Gastrocnemius medialis (tissue), 4 donors: ENCODE measurements at regions not wholly inside any gene's neighbourhood (a gene's known extent, or its start where the extent isn't known, plus 50 kb on each side); places are given as distances from the start of the nearest gene placed in this dataset.

ENCODE experiments used
- ATAC-seq, 2 donors: fragments of 150-250 bp; one replicate each; pipeline ENCODE4 v1.9.1; 2016
- DNase-seq, 2 donors: peaks; one replicate each; pipeline ENCODE4 v3.0.0-alpha.2; 2019
- H3K27ac ChIP-seq, 4 donors: fragments of 200-600 bp; sonication (generic); 1 replicate in 1 of 4; 2 replicates in 3 of 4; pipeline ENCODE4 v1.5.1; 2016 to 2018; ENCODE audit warnings: mild to moderate bottlenecking in 2 of 4, moderate library complexity in 1 of 4
- H3K27me3 ChIP-seq, 3 donors: fragments of 200-600 bp; sonication (generic) in 2 of 3; 1 replicate in 1 of 3; 2 replicates in 2 of 3; pipeline versions ENCODE4 v1.5.1 to v1.6.0; 2016 to 2019; ENCODE audit warnings: mild to moderate bottlenecking in 1 of 3, moderate library complexity in 1 of 3
- H3K36me3 ChIP-seq, 2 donors: fragments of 200-600 bp; sonication (generic) in 1 of 2; one replicate each; pipeline ENCODE4 v1.5.1; 2017 to 2018
- H3K4me1 ChIP-seq, 2 donors: fragments of 200-600 bp; sonication (generic) in 1 of 2; one replicate each; pipeline ENCODE4 v1.5.1; 2016 to 2017; ENCODE audit warnings: mild to moderate bottlenecking in 2 of 2
- H3K4me3 ChIP-seq, 4 donors: fragments of 200-600 bp; sonication (generic) in 3 of 4; 1 replicate in 1 of 4; 2 replicates in 3 of 4; pipeline ENCODE4 v1.5.1; 2016 to 2019; ENCODE audit warnings: mild to moderate bottlenecking in 2 of 4
- H3K9me3 ChIP-seq, 3 donors: fragments of 200-600 bp; sonication (generic) in 2 of 3; 1 replicate in 1 of 3; 2 replicates in 2 of 3; pipeline ENCODE4 v1.5.1; 2016 to 2019
- CTCF ChIP-seq, 5 experiments: fragments of 450-650 bp in 3 of 5; fragments of 200-600 bp in 2 of 5; sonication (generic) in 2 of 5; IDR thresholded peaks in 4 of 5; conservative IDR thresholded peaks in 1 of 5; 1 replicate in 4 of 5; 2 replicates in 1 of 5; pipeline ENCODE4 v1.5.1; 2016 to 2019; ENCODE audit warnings: antibody characterized with exemption in 5 of 5, mild to moderate bottlenecking in 3 of 5, moderate library complexity in 3 of 5
- POLR2A ChIP-seq, 2 donors: fragments of 450-650 bp; IDR thresholded peaks; one replicate each; pipeline ENCODE4 v1.6.1; 2017; ENCODE audit warnings: antibody characterized with exemption in 2 of 2, mild to moderate bottlenecking in 2 of 2, moderate library complexity in 2 of 2
- in situ Hi-C, 4 donors: fragments of 200-750 bp; cut with MboI; loops; one replicate each; pipeline versions ENCODE4 v1.15.0 to v1.8.0; 2017; ENCODE audit warnings: low sequenced_read_pairs in 4 of 4
- intact Hi-C: fragments of 100-400 bp; cut with DNase I; formaldehyde crosslinking; loops from one replicate; pipeline ENCODE4 v1.15.1; 2023; ENCODE audit warnings: low total_unique reads

- TF ChIP-seq POLR2A (IDR thresholded peaks at IDR 0.05) (no peak), CTCF (IDR thresholded peaks at IDR 0.05 in 4 of 5, conservative IDR thresholded peaks at IDR 0.05 in 1 of 5) (no peak)
- no peak overlapping the region for H3K4me3 ChIP-seq
- H3K36me3 ChIP-seq, result no peaks in the 10 kb centered on the region
- H3K27ac ChIP-seq, result no peak overlapping the region
- in situ Hi-C loops, result no loop called here
- DNase-seq (no peak), ATAC-seq (no peak)
- intact Hi-C loops, result no loop called here
- no peaks in the 10 kb centered on the region for H3K4me1 ChIP-seq
- no peaks in the 10 kb centered on the region for H3K9me3 ChIP-seq
- peaks cover 0 to 3% (median 0%) of the 10 kb centered on the region in 3 donors for H3K27me3 ChIP-seq
These were observed 452.5 kb upstream of the SALL3 start for GRCh38 chr18:78526923-78527711.

DNA sequence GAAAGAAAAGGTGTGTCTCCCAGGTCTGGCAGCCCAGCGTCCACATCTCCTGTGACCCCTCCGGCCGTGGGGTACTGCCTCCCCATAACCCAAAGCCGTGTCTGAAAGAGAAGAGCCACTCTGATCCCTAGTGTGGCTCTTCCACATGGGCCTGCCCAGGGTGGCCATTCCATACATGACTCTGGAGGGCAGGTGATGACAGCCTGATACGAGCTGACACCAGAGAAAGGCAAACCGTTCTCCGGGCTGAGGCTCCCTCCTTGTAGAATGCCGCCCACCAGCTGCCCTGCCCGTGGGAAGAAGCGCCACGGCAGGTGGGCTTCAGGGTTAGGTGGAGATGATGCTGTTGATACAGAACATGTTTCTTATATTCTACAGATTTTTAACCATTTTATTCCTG, 451.6 kb upstream of the SALL3 start:
- intact Hi-C loops, result no loop called here
- in situ Hi-C loops, result no loop called here
- no peak for DNase-seq

GRCh38 chr18:78528411-78529258, 451.0 kb upstream of the SALL3 start:
- TF ChIP-seq CTCF (IDR thresholded peaks at IDR 0.05 in 4 of 5, conservative IDR thresholded peaks at IDR 0.05 in 1 of 5) (no peak), POLR2A (IDR thresholded peaks at IDR 0.05) (no peak)
- ATAC-seq (no peak), DNase-seq (no peak)
- no peaks in the 10 kb centered on the region for H3K9me3 ChIP-seq
- H3K4me1 ChIP-seq, result no peaks in the 10 kb centered on the region
- in situ Hi-C loops (no loop called here), intact Hi-C loops (no loop called here)
- no peak overlapping the region for H3K27ac ChIP-seq
- no peaks in the 10 kb centered on the region for H3K36me3 ChIP-seq
- no peak overlapping the region for H3K4me3 ChIP-seq
- H3K27me3 ChIP-seq, result peaks cover 0 to 3% (median 0%) of the 10 kb centered on the region in 3 donors

More for the DNA sequence above, 451.6 kb upstream of the SALL3 start:
- TF ChIP-seq POLR2A (IDR thresholded peaks at IDR 0.05), result no peak
- no peak for TF ChIP-seq CTCF (IDR thresholded peaks at IDR 0.05 in 4 of 5, conservative IDR thresholded peaks at IDR 0.05 in 1 of 5)
- H3K36me3 ChIP-seq, result no peaks in the 10 kb centered on the region
- no peaks in the 10 kb centered on the region for H3K4me1 ChIP-seq
- H3K4me3 ChIP-seq, result no peak overlapping the region
- H3K27me3 ChIP-seq, result peaks cover 0 to 3% (median 0%) of the 10 kb centered on the region in 3 donors
- no peak overlapping the region for H3K27ac ChIP-seq
- no peak for ATAC-seq
- H3K9me3 ChIP-seq, result no peaks in the 10 kb centered on the region

- H3K36me3 ChIP-seq, result no peaks in the 10 kb centered on the region
- no peaks in the 10 kb centered on the region for H3K9me3 ChIP-seq
- DNase-seq (no peak), ATAC-seq (no peak)
- intact Hi-C loops (no loop called here), in situ Hi-C loops (no loop called here)
- H3K4me3 ChIP-seq, result no peak overlapping the region
- H3K27me3 ChIP-seq, result peaks cover 0 to 3% (median 0%) of the 10 kb centered on the region in 3 donors
- H3K4me1 ChIP-seq, result no peaks in the 10 kb centered on the region
- no peak overlapping the region for H3K27ac ChIP-seq
- TF ChIP-seq CTCF (IDR thresholded peaks at IDR 0.05 in 4 of 5, conservative IDR thresholded peaks at IDR 0.05 in 1 of 5) (no peak), POLR2A (IDR thresholded peaks at IDR 0.05) (no peak)
These were observed 448.0 kb upstream of the SALL3 start for GRCh38 chr18:78531637-78532036.
